ENCODE measurements at regions not wholly inside any gene's neighbourhood (a gene's known extent, or its start where the extent isn't known, plus 50 kb on each side); places are given as distances from the start of the nearest gene placed in this dataset.

DNA sequence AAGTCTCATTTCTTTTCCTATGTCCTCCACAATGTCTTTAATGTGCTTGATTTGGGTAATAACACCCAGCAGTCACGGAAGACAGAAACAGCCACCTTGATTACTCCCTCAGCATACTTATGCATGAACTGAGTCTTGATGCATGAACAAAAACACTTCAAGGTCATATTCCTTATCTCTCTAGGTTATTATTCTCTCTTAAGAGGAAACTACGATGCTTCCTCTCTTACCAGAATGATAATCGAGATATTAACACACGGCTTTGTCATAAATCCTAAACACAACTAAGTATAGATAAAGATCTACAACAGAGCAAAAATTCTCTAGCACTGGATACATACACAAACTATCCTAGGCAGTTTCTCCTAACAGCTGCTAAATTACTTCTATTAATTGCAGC, 583.5 kb upstream of the ATP2B1 start:
- Histone ChIP-seq H3K4me3 (ENCODE audit: insufficient read depth, low read depth, low read length) (no peak overlapping the region), H3K36me3 (ENCODE audit: insufficient read depth, low read length) (no peaks in the 10 kb centered on the region), H3K9me3 (ENCODE audit: insufficient read depth, low read depth, low read length) (peaks cover 4% of the 10 kb centered on the region), H3K4me1 (ENCODE audit: insufficient read depth, low read length) (no peaks in the 10 kb centered on the region), H3K27me3 (ENCODE audit: insufficient read depth, low read length) (no peaks in the 10 kb centered on the region), H2AFZ (ENCODE audit: low read depth, low read length) (no peak overlapping the region), H3K4me2 (ENCODE audit: low read length) (no peak overlapping the region), H3K27ac (ENCODE audit: low read depth, low read length) (no peak overlapping the region), H4K20me1 (ENCODE audit: insufficient read depth, low read length) (no peaks in the 10 kb centered on the region), H3K79me2 (ENCODE audit: insufficient read depth, low read length) (no peaks in the 10 kb centered on the region), H3K9ac (ENCODE audit: low read length) (no peak overlapping the region)
- Mint-ChIP-seq H3K4me3 (ENCODE audit: unreplicated experiment) (no peak overlapping the region), H3K9me3 (ENCODE audit: unreplicated experiment) (peaks cover 6% of the 10 kb centered on the region), H3K4me1 (ENCODE audit: low read depth, unreplicated experiment) (no peaks in the 10 kb centered on the region), H3K36me3 (ENCODE audit: low read depth, unreplicated experiment) (no peaks in the 10 kb centered on the region), H3K27me3 (ENCODE audit: low read depth, unreplicated experiment) (peaks cover 3% of the 10 kb centered on the region), H3K27ac (ENCODE audit: unreplicated experiment) (no peak overlapping the region)
- TF ChIP-seq, protein P1, sequence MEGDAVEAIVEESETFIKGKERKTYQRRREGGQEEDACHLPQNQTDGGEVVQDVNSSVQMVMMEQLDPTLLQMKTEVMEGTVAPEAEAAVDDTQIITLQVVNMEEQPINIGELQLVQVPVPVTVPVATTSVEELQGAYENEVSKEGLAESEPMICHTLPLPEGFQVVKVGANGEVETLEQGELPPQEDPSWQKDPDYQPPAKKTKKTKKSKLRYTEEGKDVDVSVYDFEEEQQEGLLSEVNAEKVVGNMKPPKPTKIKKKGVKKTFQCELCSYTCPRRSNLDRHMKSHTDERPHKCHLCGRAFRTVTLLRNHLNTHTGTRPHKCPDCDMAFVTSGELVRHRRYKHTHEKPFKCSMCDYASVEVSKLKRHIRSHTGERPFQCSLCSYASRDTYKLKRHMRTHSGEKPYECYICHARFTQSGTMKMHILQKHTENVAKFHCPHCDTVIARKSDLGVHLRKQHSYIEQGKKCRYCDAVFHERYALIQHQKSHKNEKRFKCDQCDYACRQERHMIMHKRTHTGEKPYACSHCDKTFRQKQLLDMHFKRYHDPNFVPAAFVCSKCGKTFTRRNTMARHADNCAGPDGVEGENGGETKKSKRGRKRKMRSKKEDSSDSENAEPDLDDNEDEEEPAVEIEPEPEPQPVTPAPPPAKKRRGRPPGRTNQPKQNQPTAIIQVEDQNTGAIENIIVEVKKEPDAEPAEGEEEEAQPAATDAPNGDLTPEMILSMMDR (IDR thresholded peaks at IDR 0.05; ENCODE audit: insufficient read depth, low read depth, low read length) = no peak
- no peak for TF ChIP-seq EZH2 (IDR thresholded peaks at IDR 0.05; ENCODE audit: insufficient read depth, low read length)
- DNase-seq (ENCODE audit: low read depth) (no peak), FAIRE-seq (no peak)

DNA sequence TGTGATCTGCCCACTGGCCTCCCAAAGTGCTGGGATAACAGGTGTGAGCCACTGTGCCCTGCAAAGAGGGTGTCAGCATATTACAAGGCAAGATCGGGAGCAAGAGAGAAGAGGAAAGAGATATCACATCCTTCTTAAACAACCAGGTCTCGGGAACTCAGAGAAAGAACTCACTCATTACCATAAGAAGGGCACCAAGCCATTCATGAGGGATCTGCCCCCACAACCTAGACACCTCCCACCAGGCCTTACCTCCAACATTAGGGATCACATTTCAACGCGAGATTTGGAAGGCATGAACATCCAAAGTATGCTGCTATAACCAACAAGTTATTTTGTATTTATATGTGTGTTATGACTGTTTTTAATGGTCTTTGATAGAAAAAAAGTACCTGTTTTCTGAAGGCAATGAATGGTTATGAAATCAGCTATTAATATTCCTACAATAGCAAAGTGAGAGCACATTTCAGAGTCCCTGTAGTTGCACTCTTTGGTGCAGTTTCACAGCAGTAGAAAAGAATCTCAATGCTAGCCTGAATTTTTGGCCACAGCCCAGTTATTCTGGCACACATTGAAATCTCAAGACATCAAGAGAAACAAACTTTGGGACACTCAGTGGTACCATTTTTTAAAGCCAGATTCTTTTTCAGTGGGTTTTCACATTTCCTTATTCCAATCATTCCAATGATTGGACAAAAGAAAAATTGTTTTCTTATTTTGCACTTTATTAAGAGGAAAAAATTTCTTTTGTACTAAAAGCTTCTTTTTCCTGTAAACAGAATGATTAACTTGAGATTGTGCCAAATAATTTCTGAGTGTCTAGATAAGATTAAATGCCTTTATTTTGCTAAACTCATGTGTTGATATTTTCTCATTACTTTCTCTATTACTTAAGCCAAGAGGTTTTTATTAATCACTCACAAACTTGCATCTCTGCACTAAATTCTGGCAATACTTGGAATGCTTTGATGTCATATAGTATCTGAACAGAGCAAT, 582.6 kb upstream of the ATP2B1 start:
- H3K36me3 ChIP-seq (ENCODE audit: insufficient read depth, low read length) = no peaks in the 10 kb centered on the region
- DNase-seq (ENCODE audit: low read depth) (no peak), FAIRE-seq (no peak)
- no peaks in the 10 kb centered on the region for H3K27me3 ChIP-seq (ENCODE audit: insufficient read depth, low read length)
- peaks cover 4% of the 10 kb centered on the region for H3K9me3 ChIP-seq (ENCODE audit: insufficient read depth, low read depth, low read length)
- H3K4me1 ChIP-seq (ENCODE audit: insufficient read depth, low read length) = no peaks in the 10 kb centered on the region
- H3K9ac ChIP-seq (ENCODE audit: low read length) = no peak overlapping the region
- Mint-ChIP-seq H3K36me3 (ENCODE audit: low read depth, unreplicated experiment) (no peaks in the 10 kb centered on the region), H3K27me3 (ENCODE audit: low read depth, unreplicated experiment) (peaks cover 3% of the 10 kb centered on the region), H3K4me1 (ENCODE audit: low read depth, unreplicated experiment) (no peaks in the 10 kb centered on the region), H3K4me3 (ENCODE audit: unreplicated experiment) (no peak overlapping the region), H3K27ac (ENCODE audit: unreplicated experiment) (no peak overlapping the region), H3K9me3 (ENCODE audit: unreplicated experiment) (peaks cover 6% of the 10 kb centered on the region)
- no peaks in the 10 kb centered on the region for H3K79me2 ChIP-seq (ENCODE audit: insufficient read depth, low read length)
- H3K4me3 ChIP-seq (ENCODE audit: insufficient read depth, low read depth, low read length) = no peak overlapping the region
- H3K27ac ChIP-seq (ENCODE audit: low read depth, low read length) = no peak overlapping the region
- no peak overlapping the region for H2AFZ ChIP-seq (ENCODE audit: low read depth, low read length)
- H4K20me1 ChIP-seq (ENCODE audit: insufficient read depth, low read length) = no peaks in the 10 kb centered on the region
- no peak overlapping the region for H3K4me2 ChIP-seq (ENCODE audit: low read length)
- no peak for TF ChIP-seq EZH2 (IDR thresholded peaks at IDR 0.05; ENCODE audit: insufficient read depth, low read length)
- TF ChIP-seq, protein P1 (IDR thresholded peaks at IDR 0.05; ENCODE audit: insufficient read depth, low read depth, low read length) = no peak

DNA sequence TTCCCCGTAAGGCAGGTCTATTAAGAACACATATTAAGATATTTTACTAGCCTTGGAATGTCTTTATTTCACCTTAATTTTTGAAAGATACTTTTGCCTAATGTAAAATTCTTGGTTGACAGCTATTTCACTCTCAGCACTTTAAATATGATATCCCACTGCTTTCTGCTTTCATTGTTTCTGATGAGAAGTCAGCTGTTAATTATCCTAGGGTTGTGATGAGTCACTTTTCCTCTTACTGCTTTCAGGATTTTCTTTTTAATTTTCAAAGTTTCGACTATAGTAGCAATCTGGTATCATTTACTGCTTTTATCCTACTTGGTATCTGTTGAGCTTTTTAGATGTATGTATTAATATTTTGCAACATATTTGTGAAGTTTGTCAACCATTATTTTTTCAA, 578.9 kb upstream of the ATP2B1 start:
- Histone ChIP-seq H3K4me1 (ENCODE audit: insufficient read depth, low read length) (no peaks in the 10 kb centered on the region), H3K4me2 (ENCODE audit: low read length) (no peak overlapping the region), H3K36me3 (ENCODE audit: insufficient read depth, low read length) (no peaks in the 10 kb centered on the region), H2AFZ (ENCODE audit: low read depth, low read length) (no peak overlapping the region), H4K20me1 (ENCODE audit: insufficient read depth, low read length) (no peaks in the 10 kb centered on the region), H3K9ac (ENCODE audit: low read length) (no peak overlapping the region), H3K27me3 (ENCODE audit: insufficient read depth, low read length) (no peaks in the 10 kb centered on the region), H3K4me3 (ENCODE audit: insufficient read depth, low read depth, low read length) (no peak overlapping the region), H3K27ac (ENCODE audit: low read depth, low read length) (no peak overlapping the region), H3K9me3 (ENCODE audit: insufficient read depth, low read depth, low read length) (peaks cover 4% of the 10 kb centered on the region), H3K79me2 (ENCODE audit: insufficient read depth, low read length) (no peaks in the 10 kb centered on the region)
- no peak for TF ChIP-seq EZH2 (IDR thresholded peaks at IDR 0.05; ENCODE audit: insufficient read depth, low read length)
- TF ChIP-seq, protein P1 (IDR thresholded peaks at IDR 0.05; ENCODE audit: insufficient read depth, low read depth, low read length) = no peak
- H3K4me3 Mint-ChIP-seq (ENCODE audit: unreplicated experiment) = no peak overlapping the region
- H3K27me3 Mint-ChIP-seq (ENCODE audit: low read depth, unreplicated experiment) = peaks cover 3% of the 10 kb centered on the region
- H3K36me3 Mint-ChIP-seq (ENCODE audit: low read depth, unreplicated experiment) = no peaks in the 10 kb centered on the region
- FAIRE-seq (peak; percentile 5), DNase-seq (ENCODE audit: low read depth) (no peak)
- H3K27ac Mint-ChIP-seq (ENCODE audit: unreplicated experiment) = no peak overlapping the region
- no peaks in the 10 kb centered on the region for H3K4me1 Mint-ChIP-seq (ENCODE audit: low read depth, unreplicated experiment)
- H3K9me3 Mint-ChIP-seq (ENCODE audit: unreplicated experiment) = peaks cover 12% of the 10 kb centered on the region
